ENCODE measurements at regions not wholly inside any gene's neighbourhood (a gene's known extent, or its start where the extent isn't known, plus 50 kb on each side); places are given as distances from the start of the nearest gene placed in this dataset.

DNA sequence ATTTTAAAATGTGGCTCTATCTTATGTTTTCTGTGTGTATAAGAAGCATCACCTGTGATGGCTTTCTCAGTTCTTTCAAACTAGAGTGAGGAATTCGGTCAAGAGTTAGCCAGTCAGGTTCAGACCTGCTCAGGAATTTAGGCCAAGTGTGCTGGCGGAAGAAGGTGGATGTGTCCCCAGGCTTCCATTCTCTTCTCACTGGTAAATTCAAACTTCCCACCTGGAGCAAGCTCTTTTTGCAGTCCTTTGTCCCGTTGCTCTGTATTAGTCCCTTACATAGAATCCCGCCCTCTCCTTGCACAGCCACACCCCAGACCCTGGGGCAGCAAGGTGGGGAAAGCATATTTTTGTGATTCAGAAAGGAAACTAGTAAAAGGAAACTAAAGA is 124.7 kb upstream of the PWP1 start:
- dilution Hi-C loops (cut with MboI; ENCODE audit: extremely low pct_ligation_motif_present, low sequenced_read_pairs) (no loop called here), intact Hi-C loops (cut with micrococcal nuclease) (no loop called here)
- TF ChIP-seq POLR2A (IDR thresholded peaks at IDR 0.05; ENCODE audit: low read depth, low read length) (no peak), FOS (IDR thresholded peaks at IDR 0.05; ENCODE audit: borderline replicate concordance, insufficient read depth, low read length) (no peak), GATA2 (IDR thresholded peaks at IDR 0.05; ENCODE audit: insufficient read depth, insufficient read length, low read depth, low read length) (no peak), JUN (IDR thresholded peaks at IDR 0.05; ENCODE audit: borderline replicate concordance, insufficient read depth, insufficient read length, low read depth) (no peak), POLR2AphosphoS5 (IDR thresholded peaks at IDR 0.05; ENCODE audit: insufficient read depth, low read depth, low read length) (no peak), MYC (IDR thresholded peaks at IDR 0.05; ENCODE audit: low read depth, low read length) (no peak), EZH2 (IDR thresholded peaks at IDR 0.05; ENCODE audit: borderline replicate concordance, low read depth, low read length, severe bottlenecking) (no peak)
- TF ChIP-seq, protein P1, sequence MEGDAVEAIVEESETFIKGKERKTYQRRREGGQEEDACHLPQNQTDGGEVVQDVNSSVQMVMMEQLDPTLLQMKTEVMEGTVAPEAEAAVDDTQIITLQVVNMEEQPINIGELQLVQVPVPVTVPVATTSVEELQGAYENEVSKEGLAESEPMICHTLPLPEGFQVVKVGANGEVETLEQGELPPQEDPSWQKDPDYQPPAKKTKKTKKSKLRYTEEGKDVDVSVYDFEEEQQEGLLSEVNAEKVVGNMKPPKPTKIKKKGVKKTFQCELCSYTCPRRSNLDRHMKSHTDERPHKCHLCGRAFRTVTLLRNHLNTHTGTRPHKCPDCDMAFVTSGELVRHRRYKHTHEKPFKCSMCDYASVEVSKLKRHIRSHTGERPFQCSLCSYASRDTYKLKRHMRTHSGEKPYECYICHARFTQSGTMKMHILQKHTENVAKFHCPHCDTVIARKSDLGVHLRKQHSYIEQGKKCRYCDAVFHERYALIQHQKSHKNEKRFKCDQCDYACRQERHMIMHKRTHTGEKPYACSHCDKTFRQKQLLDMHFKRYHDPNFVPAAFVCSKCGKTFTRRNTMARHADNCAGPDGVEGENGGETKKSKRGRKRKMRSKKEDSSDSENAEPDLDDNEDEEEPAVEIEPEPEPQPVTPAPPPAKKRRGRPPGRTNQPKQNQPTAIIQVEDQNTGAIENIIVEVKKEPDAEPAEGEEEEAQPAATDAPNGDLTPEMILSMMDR (IDR thresholded peaks at IDR 0.05; ENCODE audit: extremely low read depth in 1 of 2, insufficient read depth in 1 of 2, low read depth in 1 of 2, low read length in 2 of 2), result no peak
- TF ChIP-seq, protein P2, sequence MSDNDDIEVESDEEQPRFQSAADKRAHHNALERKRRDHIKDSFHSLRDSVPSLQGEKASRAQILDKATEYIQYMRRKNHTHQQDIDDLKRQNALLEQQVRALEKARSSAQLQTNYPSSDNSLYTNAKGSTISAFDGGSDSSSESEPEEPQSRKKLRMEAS (IDR thresholded peaks at IDR 0.05; ENCODE audit: insufficient read depth, insufficient read length), result no peak
- POLR2A ChIA-PET, result no interaction called here
- Histone ChIP-seq H3K9ac (replicated peaks; ENCODE audit: extremely low read depth, insufficient read depth, low read length) (no peak overlapping the region), H3K9me3 (replicated peaks; ENCODE audit: control insufficient read depth, insufficient read depth, low read length) (no peaks in the 10 kb centered on the region), H3K27me3 (ENCODE audit: control insufficient read depth in 2 of 2, insufficient read depth in 2 of 2, low read length in 2 of 2) (no peaks in the 10 kb centered on the region), H3K79me2 (ENCODE audit: control insufficient read depth, insufficient read depth, low read length) (no peaks in the 10 kb centered on the region), H3K36me3 (ENCODE audit: control insufficient read depth in 2 of 2, extremely low read depth in 1 of 2, insufficient read depth in 2 of 2, low read length in 2 of 2) (no peaks in the 10 kb centered on the region), H3K4me1 (ENCODE audit: control insufficient read depth, extremely low read depth, insufficient read depth, low read length) (no peaks in the 10 kb centered on the region), H3K4me3 (replicated peaks in 1 of 3; ENCODE audit: insufficient read depth in 1 of 3, low read depth in 1 of 3, low read length in 3 of 3) (no peak overlapping the region), H2AFZ (ENCODE audit: low read depth, low read length) (no peak overlapping the region), H4K20me1 (replicated peaks; ENCODE audit: control insufficient read depth, extremely low read depth, insufficient read depth, low read length) (no peaks in the 10 kb centered on the region), H3K4me2 (ENCODE audit: insufficient read depth, low read length) (no peak overlapping the region), H3K27ac (ENCODE audit: insufficient read depth, low read depth, low read length) (no peak overlapping the region), H3K9me1 (replicated peaks; ENCODE audit: control insufficient read depth, extremely low read depth, insufficient read depth, low read length) (no peaks in the 10 kb centered on the region)
- BruUV-seq (replicated peaks), result no TSS peak
- FAIRE-seq (no peak), DNase-seq (ENCODE audit: low read depth, low spot score) (no peak)
- CTCF ChIA-PET, result no interaction called here
